ENCODE measurements at regions not wholly inside any gene's neighbourhood (a gene's known extent, or its start where the extent isn't known, plus 50 kb on each side); places are given as distances from the start of the nearest gene placed in this dataset.

GRCh38 chr6:62803094-62803493 is 408.2 kb upstream of the FKBP1C start:
- TF ChIP-seq CTCF (IDR thresholded peaks at IDR 0.05) = no peak
- no peak for TF ChIP-seq POLR2A (IDR thresholded peaks at IDR 0.05)

All from Peyer's patch (tissue), 4 donors.